ENCODE measurements at regions not wholly inside any gene's neighbourhood (a gene's known extent, or its start where the extent isn't known, plus 50 kb on each side); places are given as distances from the start of the nearest gene placed in this dataset.

- no peak for DNase-seq (ENCODE audit: low read depth)
- no peak overlapping the region for H3K4me3 ChIP-seq (ENCODE audit: low read length)
- TF ChIP-seq CTCF (conservative IDR thresholded peaks at IDR 0.05; ENCODE audit: low read depth, low read length) = no peak
Measured at GRCh38 chr4:11777447-11777846, 348.8 kb upstream of the HS3ST1 start.

GRCh38 chr4:11774346-11774745, 345.7 kb upstream of the HS3ST1 start:
- TF ChIP-seq CTCF (conservative IDR thresholded peaks at IDR 0.05; ENCODE audit: low read depth, low read length) = no peak
- peak; percentile 36 for DNase-seq (ENCODE audit: low read depth)
- no peak overlapping the region for H3K4me3 ChIP-seq (ENCODE audit: low read length)

GRCh38 chr4:11773798-11774197, 345.1 kb upstream of the HS3ST1 start:
- TF ChIP-seq CTCF (conservative IDR thresholded peaks at IDR 0.05; ENCODE audit: low read depth, low read length) = no peak
- H3K4me3 ChIP-seq (ENCODE audit: low read length) = no peak overlapping the region
- DNase-seq (ENCODE audit: low read depth) = no peak

- TF ChIP-seq CTCF (conservative IDR thresholded peaks at IDR 0.05; ENCODE audit: low read depth, low read length) = no peak
- DNase-seq (ENCODE audit: low read depth) = peak; percentile 52
Measured at GRCh38 chr4:11769434-11769833, 340.7 kb upstream of the HS3ST1 start.

DNA sequence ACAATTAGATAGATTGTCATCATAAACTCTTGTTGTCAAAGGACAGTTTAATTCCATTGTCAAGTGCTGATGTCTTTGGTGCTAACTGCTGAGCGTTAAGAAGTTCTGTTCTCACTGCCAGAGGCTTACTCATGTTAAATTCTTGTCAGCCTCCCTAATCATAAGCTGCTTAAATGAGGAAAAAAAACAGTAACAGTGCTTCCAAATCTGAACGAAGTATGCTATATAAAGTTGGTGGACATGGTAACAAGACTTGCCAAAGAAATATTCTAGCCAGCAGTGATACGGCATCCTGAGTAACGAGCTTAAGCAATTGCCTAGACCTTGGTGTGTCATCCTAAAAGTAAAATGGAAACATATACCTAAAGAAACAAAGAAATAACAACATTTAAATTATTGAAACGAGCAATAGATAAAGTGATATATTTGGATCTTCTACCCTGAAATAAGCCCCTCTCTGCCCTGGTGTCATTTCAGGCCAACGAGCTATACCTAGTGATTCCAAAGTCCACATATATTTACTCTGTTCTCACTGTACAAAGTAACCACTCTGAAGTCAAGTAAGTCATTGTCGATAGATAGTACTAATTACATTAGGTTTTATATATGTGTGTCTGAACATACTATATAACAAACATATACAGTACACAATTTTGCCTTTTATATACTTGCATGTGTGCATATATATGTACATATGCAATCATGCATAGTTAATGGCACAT, 339.7 kb upstream of the HS3ST1 start:
- peak; percentile 96 for DNase-seq (ENCODE audit: low read depth)
- no peak overlapping the region for H3K4me3 ChIP-seq (ENCODE audit: low read length)
- no peak for TF ChIP-seq CTCF (conservative IDR thresholded peaks at IDR 0.05; ENCODE audit: low read depth, low read length)

More at GRCh38 chr4:11769434-11769833, 340.7 kb upstream of the HS3ST1 start:
- H3K4me3 ChIP-seq (ENCODE audit: low read length) = no peak overlapping the region

DNA sequence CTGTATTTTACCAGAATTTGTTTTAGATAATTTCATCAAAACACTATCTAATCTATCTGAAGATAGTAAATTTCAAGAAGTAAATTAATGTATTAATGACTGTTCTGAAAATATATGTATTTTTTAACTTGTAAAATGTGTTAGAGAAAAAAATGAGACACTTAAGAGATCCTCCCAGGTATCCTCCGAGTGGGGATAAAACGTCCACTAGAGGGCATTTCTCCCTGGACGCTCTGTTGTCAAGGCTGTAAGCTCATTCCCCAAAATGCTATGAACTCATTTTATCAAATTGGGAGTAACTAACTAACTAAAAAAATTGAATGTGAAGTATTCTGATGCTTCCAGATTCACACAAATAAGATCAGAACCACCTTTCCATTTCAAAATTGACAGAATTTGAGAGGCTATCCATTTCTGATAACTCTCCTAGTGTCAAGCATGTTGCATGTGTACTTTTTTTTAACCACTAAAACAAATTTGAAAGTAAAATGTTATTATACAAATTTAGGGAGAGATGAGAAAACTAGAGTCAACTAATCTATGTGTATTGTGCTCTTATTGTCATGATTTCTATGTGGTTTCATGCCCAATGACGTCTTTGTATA, 337.3 kb upstream of the HS3ST1 start:
- TF ChIP-seq CTCF (conservative IDR thresholded peaks at IDR 0.05; ENCODE audit: low read depth, low read length) = peak; percentile 90
- no peak for DNase-seq (ENCODE audit: low read depth)
- H3K4me3 ChIP-seq (ENCODE audit: low read length) = no peak overlapping the region

Measured in retinal pigment epithelial cell (primary cell).